T1000 (cell line): ENCODE measurements at regions not wholly inside any gene's neighbourhood (a gene's known extent, or its start where the extent isn't known, plus 50 kb on each side); places are given as distances from the start of the nearest gene placed in this dataset.
"Not testable (repeated sequence)": the region's sequence is repeated elsewhere in the genome, so short reads cannot be mapped to it uniquely, and the experiment has no call there.

Experiments used
- DNase-seq: peaks from one replicate; lab custom pipeline; 2025; ENCODE audit warnings: mixed read lengths; lab: John Stamatoyannopoulos, UW

DNA sequence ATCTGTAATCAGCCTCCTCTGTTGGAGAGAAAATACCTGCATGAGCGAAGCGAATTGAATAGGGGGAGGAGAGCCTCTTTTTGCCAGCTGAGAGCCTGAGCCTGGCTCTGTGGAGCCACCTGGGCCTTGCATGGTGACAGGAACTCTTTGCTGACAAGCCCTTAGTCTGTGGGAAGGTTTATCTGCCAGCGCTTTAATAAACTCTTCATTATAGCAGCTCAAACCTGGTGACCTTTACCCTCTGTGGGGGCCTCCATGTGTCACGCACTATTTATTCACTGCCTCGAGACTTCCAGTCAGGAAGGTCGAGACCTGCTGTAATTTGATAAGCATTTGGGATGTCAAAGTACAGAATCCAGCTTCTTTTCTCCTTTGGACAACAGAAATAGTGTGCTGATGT is 282.6 kb downstream of the CBLN1 start:
- no peak for DNase-seq

DNA sequence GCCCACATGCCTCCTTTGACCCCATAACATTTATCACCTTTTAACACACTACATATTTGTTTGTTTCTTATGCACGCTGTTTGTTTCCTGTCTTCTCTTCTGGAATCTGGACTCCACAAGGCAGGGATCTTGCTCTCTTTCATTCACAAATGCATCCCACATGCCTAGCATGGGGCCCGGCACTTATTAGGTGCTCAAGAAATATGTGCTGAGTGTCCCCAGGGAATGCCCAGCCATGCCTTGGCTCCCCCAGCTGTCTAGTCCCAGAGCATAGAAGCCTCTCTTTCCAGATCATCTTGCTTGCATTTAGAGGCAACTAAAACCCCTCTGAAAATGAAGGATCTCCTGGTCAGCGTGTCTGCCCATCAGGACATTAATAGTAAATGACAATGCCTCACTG is 283.7 kb downstream of the CBLN1 start:
- DNase-seq: no peak

DNA sequence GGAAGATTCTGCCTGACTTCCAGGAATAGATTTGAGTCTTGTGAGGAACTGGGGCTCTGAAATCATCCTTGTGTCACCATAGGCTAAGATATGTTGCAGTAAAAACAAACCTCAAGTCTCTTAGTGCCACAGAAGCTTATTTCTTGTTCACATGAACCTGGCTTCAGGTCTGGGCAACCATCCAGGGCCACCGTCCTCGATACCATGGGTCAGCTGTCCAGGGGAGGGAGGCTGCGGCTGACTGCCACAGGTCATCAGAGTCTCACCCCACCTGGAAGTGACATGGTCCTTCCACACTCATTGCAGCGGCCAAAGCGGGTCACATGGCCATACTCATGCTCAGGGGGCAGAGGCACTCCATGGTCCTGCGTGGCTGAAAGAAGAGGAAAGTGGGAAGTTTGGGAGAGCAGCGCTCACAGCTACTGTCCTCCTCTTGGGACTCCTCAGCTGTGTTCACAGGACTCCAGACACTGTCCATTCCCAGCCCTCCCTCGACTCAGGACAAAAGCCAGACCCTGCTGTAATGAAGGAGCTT is 284.5 kb downstream of the CBLN1 start:
- no peak for DNase-seq

DNA sequence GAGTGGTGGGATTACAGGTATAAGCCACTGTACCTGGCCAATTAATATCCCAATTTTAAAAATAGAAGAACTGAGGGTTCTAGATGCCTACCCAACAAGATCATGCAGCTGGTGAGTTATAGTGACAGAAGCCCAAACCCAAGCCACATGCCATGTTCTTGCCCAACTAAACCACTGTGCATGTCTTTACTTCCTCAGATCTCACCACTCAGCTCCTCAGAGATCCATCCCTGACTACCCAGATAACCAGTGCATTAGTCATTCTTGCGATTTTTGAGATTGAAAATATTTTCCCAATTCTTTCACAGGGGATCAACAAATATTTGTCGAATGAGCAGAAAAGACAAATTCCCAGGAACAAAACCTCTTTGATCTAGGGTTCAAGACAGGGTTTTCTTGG is 303.1 kb downstream of the CBLN1 start:
- no peak for DNase-seq

DNA sequence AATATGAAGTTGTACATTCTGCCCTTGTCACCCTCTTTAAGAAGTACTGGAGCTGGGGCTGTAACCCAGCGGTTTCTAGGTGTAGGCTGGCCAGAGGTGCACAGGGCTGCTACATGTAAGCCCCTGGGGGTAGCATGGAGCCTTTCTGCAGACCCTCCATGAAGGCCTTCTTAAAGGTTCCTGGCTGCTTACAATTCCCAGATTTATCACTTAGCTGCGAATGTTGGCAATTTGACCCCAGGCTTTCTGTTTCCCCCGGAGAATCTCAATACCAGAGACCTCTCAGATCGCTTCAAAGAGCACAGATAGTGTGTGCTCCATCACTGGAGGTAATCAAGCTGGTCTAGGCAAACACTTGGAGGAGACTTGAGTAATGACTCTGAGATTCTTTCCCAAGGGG is 309.4 kb downstream of the CBLN1 start:
- no peak for DNase-seq

DNA sequence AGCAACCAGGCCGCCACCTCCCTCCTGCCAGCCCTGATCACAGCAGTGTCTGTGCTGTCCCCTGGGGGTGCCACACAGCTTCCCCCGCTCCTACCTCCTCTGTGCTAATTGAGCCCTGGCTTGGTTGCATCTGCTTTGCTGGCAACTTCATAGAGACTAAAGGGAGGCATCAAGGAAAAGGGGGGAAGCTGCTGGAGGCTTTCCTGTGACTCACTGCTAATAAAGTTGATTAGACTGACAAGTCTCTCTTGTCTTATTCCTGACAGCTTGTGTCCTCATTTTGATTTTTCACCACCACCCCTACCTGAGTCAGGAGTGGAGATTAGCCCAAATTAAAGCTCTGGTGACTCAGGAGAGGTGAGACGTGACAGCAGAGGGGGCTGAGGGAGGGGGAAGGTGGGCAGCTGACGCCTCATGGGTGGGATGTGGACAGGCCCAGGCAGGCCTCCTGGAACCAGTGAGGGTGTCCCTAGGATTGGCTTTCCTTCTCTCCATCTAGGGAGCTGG is 310.0 kb downstream of the CBLN1 start:
- DNase-seq: peak; percentile 43

DNA sequence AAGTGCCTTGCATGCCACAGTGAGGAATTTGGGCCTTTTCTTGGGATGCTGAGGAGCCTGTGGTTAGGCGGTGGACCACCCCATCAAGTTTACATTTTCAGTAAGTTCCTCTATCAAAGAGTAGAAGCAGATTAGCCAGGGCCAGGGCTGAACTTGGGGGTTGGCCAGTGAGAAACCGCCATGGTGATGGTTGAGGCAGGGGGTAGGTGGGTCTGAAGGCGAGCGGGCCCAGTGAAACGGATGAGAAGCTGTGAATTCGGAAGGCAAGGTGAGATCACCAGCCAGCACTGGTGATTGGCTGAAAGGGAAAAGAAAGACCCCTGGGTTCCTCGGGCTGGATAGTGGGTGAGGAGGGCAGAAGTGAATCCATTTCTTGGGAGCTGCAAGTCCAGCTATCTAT is 311.4 kb downstream of the CBLN1 start:
- no peak for DNase-seq

DNA sequence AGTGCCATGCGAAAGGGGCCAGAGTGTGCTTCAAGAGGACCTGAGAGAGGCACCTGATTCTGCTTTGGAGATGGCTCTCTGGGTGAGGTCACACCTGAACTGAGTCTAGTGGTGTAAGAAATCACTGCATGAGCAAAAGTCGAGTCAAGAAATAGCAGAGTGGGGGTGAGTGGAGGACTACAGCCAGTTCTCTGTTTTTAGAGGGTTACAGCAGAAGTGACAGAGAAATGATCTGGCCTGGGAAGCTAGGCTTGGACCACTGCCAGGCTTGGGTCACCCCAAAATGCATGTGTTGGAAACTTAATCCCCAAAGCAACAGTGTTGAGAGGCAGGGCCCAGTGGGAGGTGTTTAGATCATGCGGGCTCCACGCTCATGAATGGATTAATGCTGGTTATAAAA is 312.0 kb downstream of the CBLN1 start:
- no peak for DNase-seq

DNA sequence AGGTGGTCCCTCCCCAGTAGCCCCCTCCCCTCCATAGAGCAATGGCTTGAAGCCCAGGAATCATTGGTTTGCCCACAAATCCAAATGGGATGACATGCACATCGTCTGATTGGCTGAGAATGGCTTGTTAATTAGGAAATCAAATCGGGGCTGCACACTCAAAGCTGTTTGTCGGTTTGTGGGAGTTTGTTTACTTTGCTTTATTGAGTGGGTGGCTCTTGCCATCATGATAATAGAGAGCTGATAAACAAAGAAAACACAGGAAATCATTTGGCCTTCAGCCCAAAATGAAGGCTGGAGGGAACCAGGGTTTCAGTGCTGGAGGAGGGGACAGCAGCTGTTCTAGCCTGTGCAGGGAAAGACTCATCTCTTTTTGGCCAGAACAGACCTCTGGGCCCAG is 316.3 kb downstream of the CBLN1 start:
- no peak for DNase-seq

DNA sequence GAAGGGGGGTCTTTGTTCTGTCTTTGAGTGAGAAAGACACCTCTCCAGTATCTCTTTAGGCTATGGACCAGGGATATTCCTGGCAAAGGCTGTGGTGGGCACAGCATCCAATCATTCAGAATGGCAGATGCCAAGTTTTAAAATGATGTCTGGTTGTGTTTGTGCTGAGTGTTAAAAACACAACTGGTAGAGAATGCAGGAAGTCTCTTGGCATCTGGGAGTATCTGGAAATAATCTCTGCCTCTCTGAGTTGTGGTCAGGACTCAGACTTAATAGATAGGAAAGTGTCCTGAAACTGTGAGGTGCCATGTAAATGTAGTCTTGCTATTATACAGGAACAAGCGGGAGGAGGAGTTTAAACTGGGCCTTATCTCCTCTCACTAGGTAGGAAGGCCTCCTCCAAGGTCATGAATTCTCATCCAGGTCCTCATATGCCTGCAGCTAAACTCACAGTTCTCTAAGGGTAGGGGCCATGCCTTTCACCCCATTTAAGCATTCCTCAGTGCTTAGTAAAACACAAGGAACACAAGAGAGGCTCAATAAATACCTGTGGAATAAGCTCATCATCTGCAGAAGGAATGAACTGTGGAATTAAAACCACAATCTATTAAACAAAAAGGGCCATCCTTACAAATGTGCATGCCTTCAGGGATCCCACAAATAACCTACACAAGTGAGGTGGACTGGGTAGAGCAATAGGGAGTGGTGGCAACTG is 317.6 kb downstream of the CBLN1 start:
- DNase-seq: peak; percentile 43

DNA sequence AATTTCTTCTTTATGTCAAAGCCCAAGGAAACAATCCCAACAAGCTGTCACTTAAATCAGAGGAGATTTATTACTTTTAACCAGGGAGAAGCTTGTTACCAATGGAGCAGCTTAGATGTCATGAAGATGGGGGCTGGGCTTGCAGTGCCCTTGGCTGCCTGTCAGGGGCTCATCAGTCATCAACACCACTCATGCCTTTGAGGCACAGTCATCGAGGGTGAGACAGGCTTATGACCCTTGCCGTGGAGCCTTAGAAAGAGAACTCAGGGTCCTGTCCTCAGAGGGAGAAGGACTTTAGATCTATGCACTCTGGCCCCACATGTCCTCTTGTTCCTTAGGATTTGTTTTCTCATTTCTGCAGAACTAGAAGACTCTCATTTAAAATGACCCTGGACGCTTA is 318.3 kb downstream of the CBLN1 start:
- DNase-seq: no peak

DNA sequence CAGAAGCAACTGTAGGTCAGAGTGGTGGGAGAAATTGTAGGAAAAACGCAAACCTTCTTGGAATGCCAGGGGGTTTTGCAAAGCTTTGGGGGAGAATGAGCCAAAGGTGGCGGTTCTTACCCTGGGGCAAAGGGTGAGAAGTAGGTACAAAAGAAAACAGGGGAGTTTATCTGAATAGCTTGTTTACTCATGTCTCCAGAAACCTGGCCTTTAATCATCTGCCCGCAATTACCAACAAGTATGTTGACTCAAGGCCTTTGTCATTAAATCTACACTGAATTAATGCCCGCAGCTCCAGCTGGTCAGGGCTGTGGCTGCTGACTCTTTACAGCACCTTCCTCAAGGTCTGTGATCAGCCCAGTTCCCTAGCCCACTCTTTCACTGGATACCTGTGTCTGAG is 320.1 kb downstream of the CBLN1 start:
- DNase-seq: no peak

DNA sequence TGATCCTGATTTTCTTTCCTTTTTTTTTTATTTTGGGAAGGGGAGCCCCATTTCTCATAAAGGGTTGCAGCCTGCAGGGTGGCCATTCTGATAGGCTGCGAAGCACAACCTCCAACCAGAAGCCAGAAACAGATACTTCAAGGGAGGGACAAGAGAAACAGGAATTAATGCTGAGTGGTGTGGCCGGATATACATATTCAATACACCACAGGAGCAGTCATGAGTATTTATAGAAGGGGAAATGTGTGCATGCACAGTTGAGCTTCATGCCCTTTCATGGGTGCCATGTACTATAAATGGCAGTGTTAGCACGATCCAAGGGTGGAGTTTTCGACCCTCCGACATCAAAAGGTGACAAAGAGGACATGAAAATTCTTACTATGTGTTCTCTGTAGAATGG is 320.8 kb downstream of the CBLN1 start:
- no peak for DNase-seq

DNA sequence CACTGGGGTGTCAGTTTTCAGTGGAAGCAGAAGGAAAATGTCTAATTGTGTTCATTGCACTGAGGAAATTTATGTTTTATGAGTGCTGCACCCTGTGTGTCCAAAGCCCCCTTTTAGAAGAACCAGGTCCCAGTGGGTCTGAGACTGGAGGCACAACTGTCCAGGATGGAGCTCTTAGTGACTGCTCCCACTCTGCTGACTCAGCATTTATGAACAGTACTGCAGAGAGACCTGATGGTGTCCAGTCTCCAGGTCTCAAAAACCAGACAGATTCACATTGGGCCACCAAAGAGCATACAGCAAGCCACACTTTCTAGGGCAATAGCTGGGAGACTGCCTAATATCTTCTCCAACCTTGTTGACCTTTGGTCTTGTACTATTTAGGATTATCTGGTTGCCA is 321.9 kb downstream of the CBLN1 start:
- DNase-seq: no peak

DNA sequence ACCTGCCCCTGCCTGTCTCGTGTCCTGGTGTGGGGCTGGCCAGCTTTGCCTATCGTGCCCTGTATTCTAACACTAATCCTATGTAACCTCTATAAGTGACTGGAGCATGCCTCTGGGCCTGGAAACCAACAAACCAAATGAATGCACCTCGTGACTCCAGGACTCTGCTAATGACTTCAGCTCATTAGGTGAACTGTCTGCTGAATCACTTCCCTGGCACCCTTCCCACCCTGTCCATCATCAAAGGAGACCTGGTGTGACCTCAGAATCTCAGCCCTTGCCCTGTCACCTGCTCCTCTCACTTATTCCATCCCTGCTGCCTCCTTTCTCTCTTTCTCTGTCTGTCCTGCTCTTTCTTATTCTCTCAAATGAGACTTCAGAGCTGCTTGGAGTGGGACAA is 322.4 kb downstream of the CBLN1 start:
- DNase-seq: no peak

DNA sequence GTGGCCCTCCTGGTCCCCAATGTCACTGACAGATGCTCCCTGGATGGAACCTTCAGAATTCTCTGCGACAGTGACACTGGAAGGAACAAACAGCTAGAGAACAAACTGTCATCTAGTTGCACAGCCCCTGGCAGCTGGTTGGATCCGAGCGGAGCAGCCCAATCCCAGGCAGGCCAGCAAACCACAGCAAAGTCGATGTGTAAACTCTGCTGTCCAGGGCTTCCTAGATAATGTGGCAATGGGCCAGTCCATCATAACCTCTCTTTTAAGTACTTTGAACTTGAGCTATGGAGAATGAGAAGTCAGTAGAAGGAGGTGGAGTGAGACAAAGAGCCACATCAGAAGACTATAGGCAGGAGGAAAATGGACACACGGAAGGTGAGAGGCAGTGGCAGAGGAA is 323.0 kb downstream of the CBLN1 start:
- DNase-seq: no peak

DNA sequence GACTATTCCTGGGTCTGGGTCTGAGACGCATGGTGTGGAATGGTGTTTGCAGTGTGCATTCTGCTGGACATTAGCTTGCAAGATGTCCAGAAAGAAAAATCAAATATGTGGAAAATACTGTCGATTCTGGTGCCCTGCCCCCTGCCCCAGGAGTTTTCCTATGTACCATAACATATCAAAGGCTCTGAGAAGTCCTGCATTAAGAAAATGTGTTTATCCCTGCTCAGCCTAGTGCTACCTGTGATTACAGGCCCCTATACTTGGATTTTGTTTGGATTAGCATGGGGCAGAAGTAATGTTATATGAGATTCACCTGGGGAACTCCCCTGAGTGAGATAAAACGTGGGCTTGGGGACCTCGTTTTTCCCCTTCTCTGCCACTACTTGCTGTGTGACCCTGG is 325.0 kb downstream of the CBLN1 start:
- no peak for DNase-seq

DNA sequence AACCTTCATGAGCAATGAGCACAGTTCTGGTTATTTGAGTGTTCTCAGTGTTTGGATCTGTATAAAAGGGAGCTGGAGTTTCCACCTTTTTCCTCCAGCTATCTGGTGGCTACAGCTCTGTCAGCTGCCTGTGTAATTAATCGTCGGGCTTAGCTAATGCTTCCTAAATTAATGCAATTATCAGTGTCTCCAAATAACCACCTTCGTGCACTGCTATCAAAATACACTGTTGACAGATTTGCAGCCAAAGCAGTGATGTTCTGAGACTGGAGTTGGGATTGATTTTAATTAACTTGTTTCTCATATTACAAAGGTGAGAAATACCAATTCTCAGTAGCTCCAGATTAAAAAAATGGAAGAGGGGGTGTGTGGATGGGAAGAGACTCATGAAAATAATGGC is 325.8 kb downstream of the CBLN1 start:
- no peak for DNase-seq

DNA sequence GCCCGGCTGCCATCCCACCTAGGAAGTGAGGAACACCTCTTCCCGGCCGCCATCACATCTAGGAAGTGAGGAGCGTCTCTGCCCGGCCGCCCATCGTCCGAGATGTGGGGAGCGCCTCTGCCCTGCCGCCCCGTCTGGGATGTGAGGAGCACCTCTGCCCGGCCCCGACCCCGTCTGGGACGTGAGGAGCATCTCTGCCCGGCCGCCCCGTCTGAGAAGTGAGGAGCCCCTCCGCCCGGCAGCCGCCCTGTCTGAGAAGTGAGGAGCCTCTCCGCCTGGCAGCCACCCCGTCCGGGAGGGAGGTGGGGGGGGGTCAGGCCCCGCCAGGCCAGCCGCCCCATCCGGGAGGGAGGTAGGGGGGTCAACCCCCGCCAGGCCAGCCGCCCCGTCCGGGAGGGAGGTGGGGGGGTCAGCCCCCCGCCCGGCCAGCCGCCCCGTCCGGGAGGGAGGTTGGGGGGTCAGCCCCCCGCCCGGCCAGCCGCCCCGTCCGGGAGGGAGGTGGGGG is 330.0 kb downstream of the CBLN1 start:
- not testable (repeated sequence) for DNase-seq

DNA sequence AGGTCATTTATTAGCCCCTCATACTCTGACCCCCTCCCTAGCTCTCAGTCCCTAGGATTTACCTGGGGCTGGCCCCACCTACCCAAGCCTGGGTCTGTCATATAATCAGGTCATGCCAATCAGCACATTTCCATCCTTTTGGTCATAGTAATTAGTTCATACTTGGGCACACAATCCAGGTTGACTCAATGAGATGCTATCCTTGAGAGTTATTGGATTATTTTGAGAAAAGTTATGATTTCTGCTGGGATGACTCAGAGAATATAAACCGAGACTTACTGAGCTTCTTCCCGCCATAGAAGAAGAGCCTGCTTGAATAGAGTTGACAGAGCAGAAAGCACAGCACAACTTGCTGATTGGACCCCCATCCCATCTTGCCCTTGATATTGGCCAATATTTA is 331.5 kb downstream of the CBLN1 start:
- DNase-seq: no peak

DNA sequence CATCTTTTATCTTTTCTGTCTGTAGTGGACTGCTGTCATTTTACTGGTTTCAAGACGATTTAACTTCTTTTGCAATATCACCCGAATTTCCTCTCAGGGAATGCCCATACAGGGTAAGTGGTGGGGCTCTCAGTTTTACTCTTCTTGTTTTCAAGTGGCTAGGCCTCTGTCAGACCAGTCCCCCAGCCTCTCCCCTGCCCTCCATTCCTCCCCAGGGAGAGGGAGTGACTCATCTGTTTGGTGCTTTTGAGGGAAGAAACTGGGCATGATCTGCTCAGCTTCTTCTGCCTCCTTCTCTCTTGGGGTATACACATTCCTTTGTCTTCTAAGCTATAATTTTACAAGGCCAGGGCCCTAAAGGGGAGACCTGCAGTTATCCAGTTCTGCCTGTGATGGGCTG is 332.0 kb downstream of the CBLN1 start:
- DNase-seq: peak; percentile 49

DNA sequence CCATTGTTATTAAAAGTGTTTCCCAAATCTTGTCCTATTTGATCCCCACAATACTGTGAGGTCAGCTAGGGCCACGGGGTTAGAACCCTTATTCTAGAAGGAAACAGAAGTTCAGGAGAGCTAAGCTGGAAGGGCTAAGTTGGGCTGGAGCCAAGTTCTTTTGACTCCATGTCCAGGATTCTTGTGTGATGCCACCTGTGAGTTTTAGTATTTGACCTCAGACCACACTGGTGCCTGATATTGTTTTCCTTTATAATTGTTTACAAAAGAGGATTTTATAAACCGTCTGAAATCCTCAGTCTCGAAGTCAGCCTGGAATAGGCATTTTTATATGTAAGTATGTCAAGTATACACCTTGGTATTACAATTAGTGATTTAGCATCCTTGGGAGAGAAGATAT is 332.7 kb downstream of the CBLN1 start:
- no peak for DNase-seq

DNA sequence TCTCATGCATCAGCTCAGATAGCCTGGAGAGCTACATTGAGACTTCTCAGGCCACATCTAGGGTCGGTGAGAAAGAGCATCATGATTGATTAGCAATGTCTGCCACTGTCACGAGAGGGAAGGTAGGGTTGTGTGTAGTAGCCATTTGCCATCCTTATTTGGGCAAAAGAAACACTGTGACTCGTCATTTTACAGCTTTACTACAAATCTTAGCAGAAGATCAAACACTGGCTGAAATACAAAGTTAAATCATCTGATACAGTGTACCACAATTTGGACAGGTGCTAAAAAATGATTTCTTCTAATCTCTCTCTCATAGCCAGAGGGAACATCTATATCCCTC is 334.3 kb downstream of the CBLN1 start:
- DNase-seq: no peak
